ENCODE measurements at regions not wholly inside any gene's neighbourhood (a gene's known extent, or its start where the extent isn't known, plus 50 kb on each side); places are given as distances from the start of the nearest gene placed in this dataset.
"Not testable (repeated sequence)": the region's sequence is repeated elsewhere in the genome, so short reads cannot be mapped to it uniquely, and the experiment has no call there.

DNA sequence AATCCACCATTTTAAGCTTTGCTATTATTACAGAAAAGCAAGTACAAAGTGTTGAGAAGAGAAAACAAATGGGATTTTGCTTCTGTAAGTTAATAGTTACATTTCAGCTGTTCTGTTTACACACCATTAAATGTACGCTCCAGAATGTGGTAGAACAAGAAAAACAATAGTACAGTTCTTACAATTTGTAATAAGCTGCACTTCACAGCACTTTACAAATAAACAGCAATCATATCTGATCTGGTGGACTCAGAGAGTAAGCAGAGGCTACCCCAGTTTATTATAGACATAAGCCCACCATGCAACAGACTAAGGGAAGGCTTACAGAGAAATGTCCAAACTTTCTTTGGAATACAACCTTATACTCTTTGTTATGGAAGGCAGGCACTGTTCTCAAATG lies 126.4 kb downstream of the OXSM start (continued):
- TF ChIP-seq MYBL2 (IDR thresholded peaks at IDR 0.05; ENCODE audit: low read depth), result no peak
- no peak for TF ChIP-seq MYBL2 (CRISPR knock-in tag; IDR thresholded peaks at IDR 0.05; ENCODE audit: borderline replicate concordance)
- TF ChIP-seq ZBTB8A (IDR thresholded peaks at IDR 0.05; ENCODE audit: partially characterized antibody), result no peak
- TF ChIP-seq L3MBTL2 (IDR thresholded peaks at IDR 0.05), result no peak
- TF ChIP-seq, protein P1, sequence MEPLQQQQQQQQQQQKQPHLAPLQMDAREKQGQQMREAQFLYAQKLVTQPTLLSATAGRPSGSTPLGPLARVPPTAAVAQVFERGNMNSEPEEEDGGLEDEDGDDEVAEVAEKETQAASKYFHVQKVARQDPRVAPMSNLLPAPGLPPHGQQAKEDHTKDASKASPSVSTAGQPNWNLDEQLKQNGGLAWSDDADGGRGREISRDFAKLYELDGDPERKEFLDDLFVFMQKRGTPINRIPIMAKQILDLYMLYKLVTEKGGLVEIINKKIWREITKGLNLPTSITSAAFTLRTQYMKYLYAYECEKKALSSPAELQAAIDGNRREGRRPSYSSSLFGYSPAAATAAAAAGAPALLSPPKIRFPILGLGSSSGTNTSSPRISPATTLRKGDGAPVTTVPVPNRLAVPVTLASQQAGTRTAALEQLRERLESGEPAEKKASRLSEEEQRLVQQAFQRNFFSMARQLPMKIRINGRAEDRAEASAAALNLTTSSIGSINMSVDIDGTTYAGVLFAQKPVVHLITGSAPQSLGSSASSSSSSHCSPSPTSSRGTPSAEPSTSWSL (CRISPR knock-in tag; IDR thresholded peaks at IDR 0.05; ENCODE audit: borderline replicate concordance), result no peak
- no peak for TF ChIP-seq ZNF311 (CRISPR knock-in tag; IDR thresholded peaks at IDR 0.05)
- no peak for TF ChIP-seq CBFB (CRISPR knock-in tag; IDR thresholded peaks at IDR 0.05)
- no peak for TF ChIP-seq MCM5 (IDR thresholded peaks at IDR 0.05; ENCODE audit: low read depth)

DNA sequence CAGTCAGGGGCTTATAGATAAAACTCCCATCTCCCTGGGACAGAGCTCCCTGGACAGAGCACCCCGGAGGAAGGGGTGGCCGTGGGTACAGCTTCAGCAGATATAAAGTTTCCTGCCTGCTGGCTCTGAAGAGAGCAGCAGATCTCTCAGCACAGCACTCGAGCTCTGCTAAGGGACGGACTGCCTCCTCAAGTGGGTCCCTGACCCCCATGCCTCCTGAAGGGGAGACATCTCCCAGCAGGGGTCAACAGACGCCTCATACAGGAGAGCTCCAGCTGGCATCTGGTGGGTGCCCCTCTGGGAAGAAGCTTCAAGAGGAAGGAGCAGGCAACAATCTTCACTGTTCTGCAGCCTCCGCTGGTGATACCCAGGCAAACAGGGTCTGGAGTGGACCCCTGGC lies 142.1 kb downstream of the OXSM start:
- H3K4me2 ChIP-seq (ENCODE audit: insufficient read depth, low read length); H3K4me3 ChIP-seq; H3K9me3 ChIP-seq (replicated peaks; ENCODE audit: control insufficient read depth, insufficient read depth, low read depth, low read length); H3K9ac ChIP-seq (ENCODE audit: insufficient read depth in 1 of 2, low read depth in 2 of 2, low read length in 2 of 2); DNase-seq (ENCODE audit: extremely low read depth in 1 of 4, low spot score in 3 of 4); H3K27me3 ChIP-seq (ENCODE audit: control insufficient read depth in 2 of 2, insufficient read depth in 2 of 2, low read length in 2 of 2); FAIRE-seq; H3K36me3 ChIP-seq (ENCODE audit: control insufficient read depth, insufficient read depth, low read length); H4K20me1 ChIP-seq (replicated peaks; ENCODE audit: control insufficient read depth, insufficient read depth, low read length); H3K9me1 ChIP-seq (ENCODE audit: control insufficient read depth, insufficient read depth, low read length); H3K27ac ChIP-seq (ENCODE audit: extremely low read depth, low read depth, low read length); CTCF ChIA-PET (ENCODE audit: low intra/inter-chr PET ratio); in situ Hi-C loops (cut with MboI); H2AFZ ChIP-seq (ENCODE audit: low read depth, low read length); intact Hi-C loops (cut with micrococcal nuclease); H3K4me1 ChIP-seq (replicated peaks in 1 of 2; ENCODE audit: control insufficient read depth in 2 of 2, insufficient read depth in 2 of 2, low read length in 2 of 2); H3K79me2 ChIP-seq (ENCODE audit: control insufficient read depth, insufficient read depth, low read length); ATAC-seq; BruUV-seq (replicated peaks): not testable (repeated sequence)
- POLR2A ChIA-PET, result interaction anchor here (0.7 kb wide), 1 partner anchor 46 kb away, joined by 3 read pairs; no protein-coding TSS in a partner anchor
- 0% methylated on average over 4 of the region's 6 CpGs for whole genome bisulfite sequencing (ENCODE audit: insufficient coverage, low coverage, missing lambda C conversion rate)

Data from K562 (cell line).